GM18498 (cell line): ENCODE measurements at regions not wholly inside any gene's neighbourhood (a gene's known extent, or its start where the extent isn't known, plus 50 kb on each side); places are given as distances from the start of the nearest gene placed in this dataset.
A peak's percentile ranks its signal among the peaks of the same experiment; 100 is the strongest.

Experiments used
- ATAC-seq: cut with Tn5 transposase; IDR thresholded peaks from one replicate; pipeline ENCODE4 v1.9.1; 2021; ENCODE audit warnings: mild to moderate bottlenecking, moderate library complexity; ENCODE audit not compliant: unreplicated experiment

DNA sequence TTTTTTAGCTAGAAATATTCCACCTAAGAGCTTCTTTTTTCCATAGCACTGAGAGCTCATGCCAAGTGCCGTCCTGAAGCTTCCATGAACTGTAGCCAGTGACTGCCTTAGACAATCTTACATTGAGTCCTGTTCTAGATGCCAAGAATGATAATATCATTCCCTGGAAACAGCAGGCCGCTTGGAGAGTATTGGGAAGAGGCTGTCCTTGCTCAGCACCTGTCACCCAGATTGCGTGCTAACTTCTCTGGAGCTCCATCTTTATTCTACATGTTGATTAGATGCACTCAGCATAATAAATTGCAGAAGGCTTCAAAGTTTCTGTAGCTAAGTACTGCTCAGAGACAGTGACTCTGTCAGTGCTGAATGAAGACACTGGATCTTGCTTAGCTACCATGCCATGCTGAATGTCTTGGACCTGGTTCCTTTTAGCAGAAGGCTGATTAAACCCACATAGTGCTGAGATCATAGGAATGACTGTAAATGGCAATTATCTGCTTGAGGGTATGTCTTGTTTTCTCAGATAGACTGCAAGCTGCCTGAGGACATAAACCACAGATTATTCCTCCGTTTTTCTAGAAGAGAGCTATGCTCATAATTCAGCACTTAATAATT lies 83.1 kb upstream of the IRF2BP2 start:
- no peak for ATAC-seq

DNA sequence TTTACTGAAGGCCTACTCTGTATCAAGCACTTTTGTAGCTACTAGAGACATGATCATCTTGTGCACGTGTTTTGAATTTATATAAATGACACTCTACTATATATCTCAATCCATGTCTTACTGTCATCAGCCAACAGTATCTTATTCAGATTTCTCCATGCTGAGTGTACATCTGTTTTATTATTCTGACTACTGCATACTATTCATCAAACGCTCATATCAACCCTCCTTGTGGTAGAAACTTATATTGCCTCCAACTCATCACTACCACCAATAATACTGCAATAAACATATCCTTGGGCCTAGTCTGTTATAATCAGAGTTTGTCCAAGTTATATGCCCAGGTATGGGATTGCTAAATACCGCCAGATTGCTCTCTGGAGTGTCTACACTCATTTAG lies 81.6 kb upstream of the IRF2BP2 start:
- no peak for ATAC-seq

DNA sequence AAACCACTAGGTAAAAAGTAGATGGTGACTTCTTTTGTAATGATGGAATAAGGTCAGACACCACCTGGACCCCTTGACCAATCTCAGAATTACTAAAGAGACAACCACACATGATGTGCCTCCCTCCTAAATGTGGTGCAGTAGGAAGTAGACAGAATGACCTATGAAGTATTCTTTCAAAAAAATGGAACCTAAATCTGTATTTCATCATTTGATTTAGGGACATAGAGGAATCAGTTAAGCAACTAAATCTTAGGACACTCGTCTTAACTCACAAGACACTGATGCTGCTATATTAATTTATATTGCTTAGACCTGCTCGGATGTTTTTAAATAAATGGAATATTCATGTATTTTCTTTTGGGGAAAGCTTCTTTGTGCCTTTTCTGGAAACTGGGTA lies 80.9 kb upstream of the IRF2BP2 start:
- no peak for ATAC-seq

DNA sequence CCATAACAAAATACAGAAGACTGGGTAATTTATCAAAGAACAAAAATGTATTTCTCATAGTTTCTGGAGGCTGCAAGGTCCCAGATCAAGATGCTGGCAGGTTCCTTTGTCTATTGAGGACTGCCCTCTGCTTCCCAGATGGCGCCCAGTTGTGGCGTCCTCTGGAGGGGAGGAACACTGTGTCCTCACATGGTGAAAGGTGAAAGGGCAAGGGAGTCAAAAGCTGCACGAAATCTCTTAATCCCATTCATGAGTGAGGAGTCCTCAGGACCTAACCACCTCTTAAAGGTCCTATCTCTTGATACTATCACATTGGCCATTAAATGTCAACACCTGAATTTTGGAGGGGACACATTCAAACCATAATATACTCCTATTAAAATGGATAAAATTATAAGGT lies 79.3 kb upstream of the IRF2BP2 start:
- no peak for ATAC-seq

DNA sequence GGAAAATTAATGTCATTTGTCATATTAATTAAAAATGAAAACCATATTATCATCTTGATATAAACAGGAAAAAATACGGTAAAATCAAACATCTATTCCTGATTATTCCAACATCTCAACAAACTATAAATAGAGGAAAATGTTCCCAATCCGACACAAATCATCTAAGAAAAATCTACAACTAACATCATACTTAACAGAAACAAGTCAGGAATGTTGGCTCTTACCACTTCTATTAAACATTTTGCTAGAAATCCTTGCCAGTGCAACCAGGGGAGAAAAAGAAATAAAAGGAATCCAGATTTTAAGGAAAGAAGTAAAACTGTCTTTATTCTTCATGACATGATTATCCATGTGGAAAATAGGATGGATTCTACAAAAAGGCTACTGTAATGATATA lies 77.0 kb upstream of the IRF2BP2 start:
- ATAC-seq = no peak

DNA sequence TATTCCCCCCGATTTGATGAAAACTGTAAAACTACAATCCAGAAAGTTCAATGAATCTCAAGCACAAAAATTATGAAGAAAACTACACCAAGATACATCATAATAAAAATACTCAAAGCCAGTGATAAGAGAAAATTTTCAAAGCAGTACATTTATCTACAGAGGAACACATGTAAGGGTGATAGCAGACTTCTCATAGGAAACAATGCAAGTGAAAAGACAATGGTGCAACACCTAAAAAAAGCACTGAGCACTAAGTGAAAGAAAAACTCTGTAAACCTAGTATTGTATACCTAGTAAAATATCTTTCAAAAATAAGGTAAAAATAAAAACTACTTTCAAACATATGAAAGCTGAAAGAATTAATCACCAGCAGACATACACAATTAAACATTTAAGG lies 76.1 kb upstream of the IRF2BP2 start:
- ATAC-seq = no peak

DNA sequence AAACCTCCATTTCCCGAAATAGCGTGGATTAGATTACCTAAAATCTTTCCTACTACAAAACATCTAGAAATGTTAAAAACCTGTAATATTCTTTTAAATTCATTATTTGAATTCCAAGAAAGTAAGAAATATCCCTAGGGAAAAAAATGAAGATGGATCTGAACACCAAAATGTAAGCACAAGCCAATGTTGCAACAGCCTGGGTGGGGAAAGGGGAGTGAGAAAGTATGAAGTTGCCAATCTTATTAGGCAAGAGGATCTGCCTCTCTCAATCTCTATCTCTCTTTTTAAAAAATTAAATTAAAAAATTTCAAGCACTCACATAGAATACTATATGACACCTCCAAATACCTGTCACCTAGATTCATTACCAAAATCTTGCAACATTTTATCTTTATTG lies 74.9 kb upstream of the IRF2BP2 start:
- no peak for ATAC-seq

DNA sequence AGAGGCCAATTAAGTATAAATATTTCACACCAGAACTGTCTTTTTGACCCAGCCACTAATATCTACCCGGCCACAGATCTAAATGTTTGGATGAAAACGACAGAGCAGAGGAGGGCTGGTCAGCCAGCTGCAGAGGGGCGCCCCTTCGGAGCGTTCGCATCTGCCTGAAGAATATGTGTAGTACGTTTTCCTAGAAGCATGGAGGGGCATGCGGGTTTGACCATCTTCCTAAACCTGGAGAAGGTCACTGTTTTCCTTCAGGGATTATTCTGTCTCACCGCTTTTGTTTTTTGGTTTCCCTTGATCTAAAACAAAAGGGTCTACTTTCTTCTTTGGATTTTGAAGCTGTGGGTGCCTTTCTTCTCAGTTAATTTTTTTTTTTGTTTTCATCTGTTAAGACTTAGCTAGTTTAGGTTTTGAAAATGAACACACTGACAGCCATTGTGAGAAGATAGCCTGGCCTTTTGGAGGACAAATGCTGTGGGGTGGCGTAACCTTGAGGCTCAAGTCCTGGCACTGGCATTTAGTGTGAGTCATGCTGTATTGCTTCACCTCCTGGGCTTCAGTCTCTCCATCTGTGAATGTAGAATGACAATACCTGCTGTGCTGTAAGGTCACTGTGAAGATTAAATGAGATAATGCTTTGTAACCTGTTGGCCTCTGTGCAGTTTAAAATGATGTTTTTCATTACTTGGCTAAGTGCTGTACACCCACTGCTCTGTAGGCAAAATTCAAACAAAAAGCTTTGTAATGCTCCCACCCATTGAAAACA lies 74.1 kb upstream of the IRF2BP2 start:
- no peak for ATAC-seq

DNA sequence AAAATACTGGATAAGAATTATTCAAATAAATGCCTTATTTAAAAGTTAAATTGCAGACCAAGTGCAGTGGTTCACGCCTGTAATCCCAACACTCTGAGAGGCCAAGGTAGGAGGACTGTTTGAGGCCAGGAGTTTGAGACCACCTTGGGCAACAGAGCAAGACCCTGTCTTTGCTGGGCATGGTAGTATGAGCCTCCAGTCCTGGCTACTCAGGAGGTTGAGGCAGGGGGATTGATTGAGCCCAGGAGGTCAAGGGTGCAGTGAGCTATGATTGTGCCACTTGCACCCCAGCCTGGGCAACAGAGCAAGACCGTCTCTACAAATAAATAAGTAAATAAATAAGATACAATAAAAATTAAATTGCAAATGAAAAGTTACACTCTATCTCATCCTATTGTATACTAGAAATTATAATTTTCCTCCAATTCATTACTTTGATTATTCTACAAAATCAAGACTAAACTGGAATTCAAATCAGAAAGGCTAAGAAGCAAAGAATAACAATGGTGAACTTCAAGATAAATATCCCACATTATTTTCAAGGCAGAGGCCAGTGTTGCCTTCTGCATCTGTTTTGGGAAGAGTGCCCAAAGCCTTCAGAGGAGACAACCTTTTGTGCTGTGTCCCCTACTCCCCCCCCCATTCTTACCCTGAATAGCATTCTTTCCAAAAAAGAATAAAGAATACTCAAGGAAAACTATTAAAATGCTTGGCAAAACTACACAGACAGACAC lies 73.3 kb upstream of the IRF2BP2 start:
- no peak for ATAC-seq

DNA sequence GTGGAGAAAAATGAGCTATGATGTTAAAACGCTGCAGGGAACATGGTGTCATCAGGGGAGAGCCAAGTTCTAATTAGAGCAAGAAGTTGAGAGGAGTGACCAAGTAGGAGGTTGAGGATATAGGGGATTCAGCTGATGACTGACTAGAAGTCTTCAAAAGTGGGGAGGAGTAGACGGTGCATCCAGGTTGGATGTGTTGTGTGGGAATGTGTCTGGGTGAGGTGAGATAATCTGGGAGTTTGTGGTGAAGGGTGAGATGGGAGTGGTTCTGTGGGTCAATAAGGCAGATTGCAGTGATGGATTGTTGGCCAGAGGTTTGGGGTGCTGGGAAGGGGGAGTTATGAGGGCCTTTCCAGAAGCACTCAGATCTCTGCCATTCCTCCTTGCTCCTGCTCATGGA lies 72.0 kb upstream of the IRF2BP2 start:
- ATAC-seq = no peak

DNA sequence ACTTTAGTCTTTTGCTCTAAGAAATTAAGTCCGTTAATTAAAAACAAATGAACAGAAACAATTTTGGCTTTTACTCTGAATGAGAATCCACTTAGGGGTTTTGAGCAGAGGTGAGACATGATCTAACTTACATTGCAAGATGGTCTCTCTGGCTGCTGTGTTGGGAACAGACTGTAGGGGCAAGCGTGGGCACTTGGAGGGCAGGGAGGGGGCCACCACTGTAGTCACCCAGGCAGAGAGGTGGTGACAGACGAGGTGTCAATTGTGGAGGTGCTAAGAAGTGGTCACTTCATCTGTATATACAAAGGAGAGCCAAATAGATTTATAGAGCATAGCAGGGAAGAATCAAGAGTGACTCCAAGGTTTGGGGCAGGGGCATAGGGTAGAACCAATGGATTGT lies 71.1 kb upstream of the IRF2BP2 start:
- no peak for ATAC-seq

DNA sequence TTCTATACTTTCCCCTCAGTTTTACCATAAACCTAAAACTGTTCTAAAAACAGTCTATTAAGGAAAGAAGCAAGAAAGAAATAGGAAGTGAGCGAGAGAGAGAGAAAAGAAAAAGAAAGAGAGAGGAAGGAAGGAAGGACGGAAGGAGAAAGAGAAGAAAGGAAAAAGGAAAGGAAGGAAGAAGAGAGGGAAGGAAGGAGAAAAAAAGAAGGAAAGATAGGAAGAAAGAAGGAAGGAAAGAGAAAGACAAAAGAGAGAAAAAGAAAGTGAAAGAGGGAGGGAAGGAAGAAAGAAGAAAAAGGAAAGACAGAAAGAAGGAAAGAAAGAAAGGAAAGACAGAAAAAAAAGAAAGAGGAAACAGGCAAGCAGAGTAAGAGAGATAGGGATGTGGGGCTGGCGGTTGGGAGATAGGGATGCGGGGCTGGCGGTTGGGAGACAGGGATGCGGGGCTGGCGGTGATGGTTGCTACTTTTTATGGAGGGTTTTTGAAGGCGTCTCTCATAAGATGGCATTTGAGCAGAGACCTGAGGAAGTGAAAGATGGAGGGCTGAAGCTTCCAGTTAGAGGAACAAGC lies 70.4 kb upstream of the IRF2BP2 start:
- no peak for ATAC-seq

DNA sequence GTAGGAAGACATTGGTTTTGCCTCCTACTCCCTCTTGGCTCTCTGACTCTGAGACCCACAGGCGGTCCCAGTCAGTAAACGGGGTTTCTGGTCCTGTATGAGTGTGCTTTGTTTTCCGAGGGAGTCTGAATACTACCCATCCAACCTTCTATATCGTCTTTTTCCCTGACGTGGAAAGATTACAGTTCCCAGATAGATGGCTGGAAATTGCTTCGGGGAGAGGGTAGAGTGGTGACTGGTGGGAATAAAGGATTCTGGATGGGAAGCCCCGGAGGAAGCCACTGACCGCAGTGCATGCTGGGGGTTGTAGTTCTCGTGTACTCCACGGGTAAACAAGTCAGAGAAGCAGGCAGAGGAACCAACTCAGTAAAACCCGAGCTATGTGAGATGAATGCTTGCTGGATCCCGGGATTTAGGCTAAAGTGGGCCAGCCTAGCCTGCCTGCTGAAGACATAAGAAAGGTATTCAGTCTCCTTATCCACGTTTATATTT lies 66.2 kb upstream of the IRF2BP2 start:
- ATAC-seq = peak; percentile 65

DNA sequence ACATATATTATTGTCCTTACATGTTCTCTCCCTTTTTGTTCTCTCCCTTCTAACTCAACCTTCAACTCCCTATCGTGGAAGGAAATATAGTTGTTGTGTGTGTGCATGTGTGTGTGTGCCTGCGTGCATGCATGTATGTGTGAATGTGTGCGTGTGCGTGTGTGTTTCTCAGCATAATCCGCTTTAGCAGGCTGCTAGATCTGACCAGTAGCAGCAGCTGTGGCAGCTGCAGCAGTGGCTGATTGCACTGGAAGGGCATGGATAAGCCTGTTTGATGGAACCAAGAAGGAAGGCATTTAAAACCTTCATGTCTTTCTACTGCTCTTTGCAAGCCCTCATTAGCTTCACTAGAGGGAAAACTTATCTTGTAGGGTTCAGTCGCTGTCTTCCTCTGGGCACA lies 65.6 kb upstream of the IRF2BP2 start:
- no peak for ATAC-seq

DNA sequence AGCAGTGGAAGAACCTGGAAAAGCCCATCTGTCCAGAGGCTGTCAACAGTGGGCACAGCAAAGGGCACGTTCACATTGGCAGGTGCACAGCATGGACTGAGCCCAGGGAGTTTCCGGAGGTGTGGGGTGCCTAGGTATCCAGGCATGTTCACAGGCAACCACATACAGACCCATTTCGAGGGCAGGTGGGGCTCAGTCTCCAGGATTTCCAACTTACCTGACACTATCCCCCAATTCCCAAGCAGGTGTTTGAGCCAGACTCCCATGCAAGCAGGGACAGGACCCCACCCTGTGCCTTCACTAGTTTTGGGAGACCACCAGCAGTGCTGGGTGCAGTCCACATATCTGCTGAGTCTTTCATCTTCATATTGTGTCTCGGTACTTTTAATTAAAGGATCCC lies 65.0 kb upstream of the IRF2BP2 start:
- ATAC-seq = no peak

DNA sequence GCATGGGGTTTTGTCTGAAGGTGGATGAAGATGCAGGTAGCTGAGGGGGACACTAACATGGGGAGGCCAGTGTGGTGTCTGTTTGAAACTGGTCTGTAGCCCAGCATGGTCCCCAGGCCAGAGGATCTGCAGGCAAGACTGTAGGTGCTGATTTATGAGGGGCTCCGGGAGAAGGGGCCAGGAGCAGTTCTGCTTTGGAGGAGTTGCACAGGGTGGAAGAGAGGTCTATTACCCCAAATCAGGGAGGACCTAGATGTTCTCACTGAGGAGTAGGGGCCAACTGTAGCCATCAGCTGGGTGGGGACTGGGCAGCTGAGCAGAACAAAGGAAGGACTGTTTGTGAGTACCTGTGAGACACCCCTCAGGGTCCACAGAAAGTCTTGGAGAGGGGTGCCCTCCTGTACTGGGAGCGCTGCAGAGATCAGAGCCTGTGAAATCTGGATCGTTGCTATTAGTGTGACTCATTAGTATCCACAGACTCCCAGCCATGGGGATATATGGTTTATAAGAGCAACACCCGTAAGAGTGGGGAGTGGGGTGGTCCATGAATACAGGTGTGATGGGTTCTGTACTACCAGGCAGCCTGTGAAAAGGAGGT lies 64.3 kb upstream of the IRF2BP2 start:
- ATAC-seq = no peak

DNA sequence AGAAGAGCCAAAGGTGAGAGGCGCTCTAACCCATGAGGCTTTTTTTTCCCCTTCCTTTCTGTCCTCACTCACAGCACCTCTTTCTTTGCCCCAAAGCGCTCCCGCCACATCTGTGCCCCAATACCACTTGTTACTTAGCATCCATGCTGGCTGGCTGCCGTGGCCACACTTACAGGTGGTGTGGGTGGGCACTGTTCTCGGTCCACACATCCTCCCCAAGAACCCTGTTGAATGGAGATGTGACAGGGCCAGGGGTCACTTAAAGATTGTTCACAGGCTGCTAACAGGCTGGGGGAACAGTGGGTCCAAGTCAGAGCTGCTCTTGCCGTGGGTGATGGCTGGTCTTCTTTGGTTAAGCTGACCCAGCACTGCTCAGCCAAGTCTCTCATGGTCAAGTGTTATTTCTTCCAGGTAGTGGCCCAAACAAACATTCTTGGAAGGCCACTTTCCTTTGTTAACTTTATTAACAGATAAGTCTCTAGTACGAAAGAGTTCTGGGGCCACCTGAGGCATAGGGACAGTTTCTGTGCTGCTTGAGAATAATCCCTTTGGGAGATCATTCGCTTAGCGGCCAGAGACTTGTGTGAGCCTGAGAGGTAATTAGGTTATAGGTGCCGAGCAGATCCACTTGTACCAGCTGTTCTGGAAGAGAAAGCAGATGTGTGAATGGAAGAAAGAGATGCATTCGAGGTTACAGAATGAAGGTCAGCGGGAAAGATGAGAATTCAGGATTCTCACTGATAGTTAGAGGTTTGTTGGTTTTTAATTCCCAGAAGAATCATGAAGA lies 62.6 kb upstream of the IRF2BP2 start:
- no peak for ATAC-seq

DNA sequence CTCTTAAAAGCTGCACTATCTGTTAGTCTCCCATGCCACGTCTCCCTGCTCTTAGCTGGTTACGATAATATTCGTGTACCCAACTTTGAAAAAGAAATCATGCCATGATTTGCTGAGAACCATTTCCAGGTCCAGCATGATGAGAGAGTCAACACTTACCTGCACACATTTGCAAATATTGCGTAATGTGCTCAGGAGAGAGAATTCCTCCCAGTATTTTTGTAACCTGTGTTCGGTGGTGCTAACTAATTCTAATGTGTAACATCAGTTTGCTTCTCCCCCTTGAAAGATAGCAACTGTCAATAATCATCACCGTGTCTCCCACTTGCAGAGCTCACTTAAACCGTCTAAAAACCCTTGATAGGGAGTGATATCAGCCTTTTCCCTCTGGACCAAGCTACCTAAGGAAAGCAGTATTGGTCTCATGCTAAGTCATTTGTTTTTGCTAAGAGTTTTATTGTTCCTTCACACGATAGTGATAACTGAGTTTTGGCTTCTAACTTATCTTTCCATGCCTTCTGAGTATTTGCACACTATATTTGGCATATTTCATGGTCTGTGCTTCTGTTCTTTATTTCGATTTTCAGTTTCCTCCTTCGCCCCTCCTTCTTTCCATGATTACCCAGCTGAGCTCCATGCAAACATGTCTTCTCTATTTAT lies 61.1 kb upstream of the IRF2BP2 start:
- ATAC-seq = no peak

DNA sequence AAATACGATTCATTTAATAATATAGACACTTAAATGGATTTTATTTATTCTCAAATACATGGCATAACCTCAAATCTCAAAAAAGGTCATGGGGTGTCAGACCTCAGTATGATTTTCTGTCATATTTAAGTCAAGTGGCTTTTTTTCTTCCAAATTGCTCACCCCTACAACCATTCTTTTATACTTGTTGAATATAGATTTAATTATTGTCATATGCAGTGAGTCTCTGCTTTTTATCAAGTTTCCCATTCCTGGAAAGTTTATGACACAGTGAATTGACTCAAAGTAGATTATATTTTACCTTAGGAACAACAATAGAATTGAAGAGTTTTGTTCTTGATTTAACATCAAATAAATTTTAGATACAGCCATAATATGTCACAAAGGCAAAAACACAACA lies 59.5 kb upstream of the IRF2BP2 start:
- ATAC-seq = no peak

DNA sequence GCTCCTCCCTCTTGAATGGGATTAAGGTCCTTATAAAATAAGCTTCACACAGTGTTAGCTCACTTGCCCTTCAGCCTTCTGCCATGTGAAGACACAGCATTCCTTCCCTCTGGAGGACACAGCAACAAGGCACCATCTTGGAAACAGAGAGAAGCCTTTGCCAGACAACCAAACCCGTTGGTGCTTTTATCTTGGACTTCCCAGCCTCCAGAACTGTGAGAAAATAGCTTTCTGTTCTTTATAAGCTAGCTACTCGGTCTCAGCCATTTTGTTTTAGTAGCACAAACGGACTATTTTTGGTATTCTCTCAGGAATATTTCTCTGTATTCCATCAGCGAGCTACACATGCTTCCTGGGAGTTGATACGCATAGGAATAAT lies 58.6 kb upstream of the IRF2BP2 start:
- no peak for ATAC-seq
